GM06990 (cell line): ENCODE measurements at regions not wholly inside any gene's neighbourhood (a gene's known extent, or its start where the extent isn't known, plus 50 kb on each side); places are given as distances from the start of the nearest gene placed in this dataset.

ENCODE experiments used
- DNase-seq: peaks from one replicate; pipeline ENCODE4 v3.0.0-alpha.2; 2011; ENCODE audit not compliant: insufficient read length; ENCODE audit errors: extremely low read depth
- H3K27me3 ChIP-seq: replicated peaks from 2 replicates; pipeline ENCODE4 v1.6.0; 2011; ENCODE audit warnings: low read length; ENCODE audit not compliant: control insufficient read depth, insufficient read depth
- H3K36me3 ChIP-seq: 2 replicates; pipeline ENCODE4 v1.5.1; 2011; ENCODE audit warnings: low read length; ENCODE audit not compliant: control insufficient read depth, insufficient read depth
- H3K4me3 ChIP-seq: replicated peaks from 2 replicates; pipeline ENCODE4 v1.5.1; 2011; ENCODE audit warnings: low read depth, mild to moderate bottlenecking, control low read depth, low read length
- CTCF ChIP-seq: IDR thresholded peaks from 2 replicates; pipeline ENCODE4 v1.5.1; 2011; ENCODE audit warnings: low read length, control low read depth, mild to moderate bottlenecking, inconsistent platforms; ENCODE audit not compliant: insufficient read depth, poor library complexity, severe bottlenecking

- TF ChIP-seq CTCF, result no peak
- H3K4me3 ChIP-seq, result no peak overlapping the region
- H3K36me3 ChIP-seq, result no peaks in the 10 kb centered on the region
- no peak for DNase-seq
- no peaks in the 10 kb centered on the region for H3K27me3 ChIP-seq
These were observed 321.0 kb downstream of the DLEU7 start for GRCh38 chr13:50522506-50522905.

- no peak for TF ChIP-seq CTCF
- no peak overlapping the region for H3K4me3 ChIP-seq
- no peak for DNase-seq
- H3K36me3 ChIP-seq, result no peaks in the 10 kb centered on the region
- no peaks in the 10 kb centered on the region for H3K27me3 ChIP-seq
These were observed 320.2 kb downstream of the DLEU7 start for GRCh38 chr13:50523307-50523706.

GRCh38 chr13:50524560-50524959 is 318.9 kb downstream of the DLEU7 start:
- no peak for DNase-seq
- no peaks in the 10 kb centered on the region for H3K27me3 ChIP-seq
- no peak overlapping the region for H3K4me3 ChIP-seq
- no peaks in the 10 kb centered on the region for H3K36me3 ChIP-seq
- no peak for TF ChIP-seq CTCF

GRCh38 chr13:50526661-50527071 is 316.8 kb downstream of the DLEU7 start:
- H3K36me3 ChIP-seq, result no peaks in the 10 kb centered on the region
- no peak overlapping the region for H3K4me3 ChIP-seq
- DNase-seq, result no peak
- no peak for TF ChIP-seq CTCF
- no peaks in the 10 kb centered on the region for H3K27me3 ChIP-seq

- H3K36me3 ChIP-seq, result no peaks in the 10 kb centered on the region
- no peak for DNase-seq
- no peak overlapping the region for H3K4me3 ChIP-seq
- no peaks in the 10 kb centered on the region for H3K27me3 ChIP-seq
- TF ChIP-seq CTCF, result no peak
These were observed 316.3 kb downstream of the DLEU7 start for GRCh38 chr13:50527188-50527587.
